Esophagus muscularis mucosa (tissue), 4 donors: ENCODE measurements at regions not wholly inside any gene's neighbourhood (a gene's known extent, or its start where the extent isn't known, plus 50 kb on each side); places are given as distances from the start of the nearest gene placed in this dataset.

Experiments
- EP300 ChIP-seq: sonication (generic); formaldehyde crosslinking; IDR thresholded peaks from one replicate; pipeline ENCODE4 v1.6.1; 2017; ENCODE audit warnings: antibody characterized with exemption
- POLR2A ChIP-seq: fragments of 450-650 bp; IDR thresholded peaks from one replicate; pipeline ENCODE4 v1.6.1; 2017; ENCODE audit warnings: antibody characterized with exemption, moderate library complexity, mild to moderate bottlenecking, low read depth
- POLR2AphosphoS5 ChIP-seq, 2 donors: sonication (generic); formaldehyde crosslinking; IDR thresholded peaks; one replicate each; pipeline ENCODE4 v1.6.1; 2017; ENCODE audit warnings: antibody characterized with exemption in 2 of 2
- TF ChIP-seq, protein P1 (sequence below), 3 experiments: fragments of 200-600 bp in 2 of 3; fragments of 450-650 bp in 1 of 3; sonication (generic) in 2 of 3; IDR thresholded peaks; one replicate each; pipeline ENCODE4 v1.5.1; 2017 to 2019; ENCODE audit warnings: antibody characterized with exemption in 3 of 3, mild to moderate bottlenecking in 2 of 3, moderate library complexity in 1 of 3

DNA sequence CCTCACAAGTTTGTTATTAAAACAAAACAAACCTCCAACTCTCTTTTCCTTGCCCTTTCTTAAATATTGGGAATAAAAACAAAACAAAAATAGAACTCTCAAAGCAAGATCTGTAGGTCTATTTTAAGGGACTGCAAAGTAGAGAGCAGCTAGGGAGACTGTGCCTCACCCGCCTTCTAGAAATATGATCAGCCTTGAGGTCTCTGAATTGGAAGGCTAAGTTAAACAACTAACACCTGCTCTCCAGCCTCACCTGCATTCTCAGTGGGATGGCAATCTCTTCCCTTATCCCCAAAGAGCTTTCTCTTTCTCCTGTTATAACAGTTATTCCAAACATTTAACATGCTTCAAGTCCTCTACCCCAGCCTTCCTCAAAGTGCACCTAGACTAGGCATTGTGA, 75.5 kb upstream of the TNR start:
- no peak for TF ChIP-seq POLR2AphosphoS5 (IDR thresholded peaks at IDR 0.05)
- TF ChIP-seq, protein P1, sequence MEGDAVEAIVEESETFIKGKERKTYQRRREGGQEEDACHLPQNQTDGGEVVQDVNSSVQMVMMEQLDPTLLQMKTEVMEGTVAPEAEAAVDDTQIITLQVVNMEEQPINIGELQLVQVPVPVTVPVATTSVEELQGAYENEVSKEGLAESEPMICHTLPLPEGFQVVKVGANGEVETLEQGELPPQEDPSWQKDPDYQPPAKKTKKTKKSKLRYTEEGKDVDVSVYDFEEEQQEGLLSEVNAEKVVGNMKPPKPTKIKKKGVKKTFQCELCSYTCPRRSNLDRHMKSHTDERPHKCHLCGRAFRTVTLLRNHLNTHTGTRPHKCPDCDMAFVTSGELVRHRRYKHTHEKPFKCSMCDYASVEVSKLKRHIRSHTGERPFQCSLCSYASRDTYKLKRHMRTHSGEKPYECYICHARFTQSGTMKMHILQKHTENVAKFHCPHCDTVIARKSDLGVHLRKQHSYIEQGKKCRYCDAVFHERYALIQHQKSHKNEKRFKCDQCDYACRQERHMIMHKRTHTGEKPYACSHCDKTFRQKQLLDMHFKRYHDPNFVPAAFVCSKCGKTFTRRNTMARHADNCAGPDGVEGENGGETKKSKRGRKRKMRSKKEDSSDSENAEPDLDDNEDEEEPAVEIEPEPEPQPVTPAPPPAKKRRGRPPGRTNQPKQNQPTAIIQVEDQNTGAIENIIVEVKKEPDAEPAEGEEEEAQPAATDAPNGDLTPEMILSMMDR (IDR thresholded peaks at IDR 0.05) = no peak
- no peak for TF ChIP-seq POLR2A
- no peak for TF ChIP-seq EP300
